Epithelial cell of proximal tubule (primary cell): ENCODE measurements at regions not wholly inside any gene's neighbourhood (a gene's known extent, or its start where the extent isn't known, plus 50 kb on each side); places are given as distances from the start of the nearest gene placed in this dataset.

Source experiments
- DNase-seq: peaks from one replicate; pipeline ENCODE4 v3.0.0-alpha.2; 2011; ENCODE audit warnings: low read depth
- H3K4me3 ChIP-seq: 2 replicates; pipeline ENCODE4 v1.5.1; 2011; ENCODE audit warnings: low read depth, mild to moderate bottlenecking, low read length
- TF ChIP-seq, protein P1 (sequence below): conservative IDR thresholded peaks from 2 replicates; pipeline ENCODE4 v1.5.1; 2012; ENCODE audit warnings: low read depth, mild to moderate bottlenecking, low read length

DNA sequence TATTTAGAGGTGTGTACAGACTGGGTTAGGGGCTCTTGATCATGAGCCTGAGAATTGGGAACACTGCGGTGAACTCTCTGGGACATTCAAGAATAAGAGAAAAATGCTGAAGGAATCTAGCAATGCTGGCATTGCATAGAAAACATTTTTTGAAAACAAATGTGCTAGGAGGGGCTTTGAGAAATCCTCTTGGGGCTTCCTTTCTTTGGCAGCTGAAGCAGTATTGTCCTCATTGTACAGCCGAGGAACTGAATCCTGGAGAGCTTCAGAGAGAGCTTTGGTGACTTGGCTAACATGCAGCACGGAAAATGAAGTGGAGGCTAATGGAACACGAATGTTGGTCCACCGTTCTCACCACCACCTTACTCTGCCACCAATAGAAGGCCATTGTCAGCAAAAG is 107.3 kb upstream of the EFEMP1 start:
- no peak overlapping the region for H3K4me3 ChIP-seq
- TF ChIP-seq, protein P1, sequence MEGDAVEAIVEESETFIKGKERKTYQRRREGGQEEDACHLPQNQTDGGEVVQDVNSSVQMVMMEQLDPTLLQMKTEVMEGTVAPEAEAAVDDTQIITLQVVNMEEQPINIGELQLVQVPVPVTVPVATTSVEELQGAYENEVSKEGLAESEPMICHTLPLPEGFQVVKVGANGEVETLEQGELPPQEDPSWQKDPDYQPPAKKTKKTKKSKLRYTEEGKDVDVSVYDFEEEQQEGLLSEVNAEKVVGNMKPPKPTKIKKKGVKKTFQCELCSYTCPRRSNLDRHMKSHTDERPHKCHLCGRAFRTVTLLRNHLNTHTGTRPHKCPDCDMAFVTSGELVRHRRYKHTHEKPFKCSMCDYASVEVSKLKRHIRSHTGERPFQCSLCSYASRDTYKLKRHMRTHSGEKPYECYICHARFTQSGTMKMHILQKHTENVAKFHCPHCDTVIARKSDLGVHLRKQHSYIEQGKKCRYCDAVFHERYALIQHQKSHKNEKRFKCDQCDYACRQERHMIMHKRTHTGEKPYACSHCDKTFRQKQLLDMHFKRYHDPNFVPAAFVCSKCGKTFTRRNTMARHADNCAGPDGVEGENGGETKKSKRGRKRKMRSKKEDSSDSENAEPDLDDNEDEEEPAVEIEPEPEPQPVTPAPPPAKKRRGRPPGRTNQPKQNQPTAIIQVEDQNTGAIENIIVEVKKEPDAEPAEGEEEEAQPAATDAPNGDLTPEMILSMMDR = no peak

DNA sequence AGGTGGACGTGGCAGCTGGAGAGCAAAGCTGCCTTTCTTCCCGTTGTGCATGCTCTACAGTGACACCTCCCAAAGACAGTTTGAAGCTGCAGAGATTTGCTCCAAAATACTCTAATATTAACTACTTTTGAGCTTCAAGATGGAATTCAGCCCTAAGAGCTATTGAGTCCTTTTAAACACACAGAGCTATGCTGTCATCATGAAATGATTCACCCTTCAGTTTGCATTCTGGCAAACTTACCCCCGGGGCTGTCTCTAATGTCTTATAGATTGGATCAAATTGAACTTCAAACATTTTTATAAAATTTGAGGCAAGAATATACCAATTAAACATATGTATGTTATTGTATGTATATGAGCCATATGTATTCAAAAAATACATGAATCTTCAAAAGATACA is 110.7 kb upstream of the EFEMP1 start:
- no peak for DNase-seq
- TF ChIP-seq, protein P1 = no peak
- no peak overlapping the region for H3K4me3 ChIP-seq

More for the DNA sequence above, 107.3 kb upstream of the EFEMP1 start:
- no peak for DNase-seq

DNA sequence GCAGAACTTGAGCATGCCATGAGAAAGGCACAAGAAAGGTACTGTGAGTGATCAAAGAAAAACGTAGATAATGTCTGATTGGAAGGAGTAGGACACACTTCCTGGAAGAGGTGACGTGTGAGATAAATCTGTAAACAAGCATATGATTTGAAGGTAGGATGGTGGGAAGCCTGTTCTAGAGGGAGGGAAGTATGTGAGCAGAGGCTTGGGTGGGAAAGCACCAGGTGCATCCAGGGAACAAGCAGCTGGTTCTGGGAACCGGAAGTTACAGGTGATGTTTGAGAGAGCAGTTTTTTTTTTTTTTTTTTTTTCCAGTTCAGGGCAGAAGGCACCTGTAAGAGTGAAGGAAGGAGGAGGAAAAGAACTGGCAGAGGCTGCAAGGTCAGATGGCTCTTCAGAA is 116.6 kb upstream of the EFEMP1 start:
- H3K4me3 ChIP-seq = no peak overlapping the region
- TF ChIP-seq, protein P1 = no peak
- no peak for DNase-seq

DNA sequence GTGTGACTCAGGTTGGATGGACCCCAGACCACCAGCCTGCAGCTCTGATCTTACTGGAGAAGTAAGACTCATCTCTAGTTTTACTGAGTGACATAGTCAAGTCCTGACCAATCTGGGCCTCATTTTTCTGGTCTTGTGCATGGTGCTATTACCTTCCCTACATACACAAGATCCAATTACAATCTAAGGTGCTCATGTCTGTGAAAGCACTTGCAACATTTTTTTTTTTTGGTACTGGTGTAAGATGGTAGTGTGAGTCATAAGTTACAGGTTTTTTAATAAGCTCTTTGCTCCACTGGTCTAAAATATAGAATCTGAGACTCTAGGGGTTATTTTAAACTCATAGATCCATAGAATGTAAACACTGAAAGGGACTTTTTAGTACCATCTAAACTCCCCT is 117.3 kb upstream of the EFEMP1 start:
- no peak overlapping the region for H3K4me3 ChIP-seq
- DNase-seq = no peak
- TF ChIP-seq, protein P1 = no peak

DNA sequence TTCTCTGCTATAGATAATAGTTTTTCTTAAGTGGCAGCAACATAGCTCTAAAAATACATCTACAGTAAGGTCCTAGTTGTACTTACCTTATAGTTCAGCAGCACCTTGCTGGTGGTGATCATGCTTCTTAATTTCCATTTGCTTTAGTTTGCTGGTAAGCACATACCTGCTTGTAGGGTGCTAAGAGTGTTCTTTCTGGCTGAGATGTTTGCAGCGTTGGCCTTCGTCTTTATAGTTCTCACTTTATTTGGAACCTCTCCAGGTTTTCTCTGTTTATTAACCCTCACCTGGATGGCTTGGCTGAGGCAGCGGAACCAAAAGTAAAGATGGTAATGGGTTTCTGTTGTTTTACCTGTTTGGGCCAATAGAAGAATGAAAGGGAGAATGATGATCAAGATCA is 123.6 kb upstream of the EFEMP1 start:
- no peak overlapping the region for H3K4me3 ChIP-seq
- TF ChIP-seq, protein P1 = no peak
- DNase-seq = no peak

DNA sequence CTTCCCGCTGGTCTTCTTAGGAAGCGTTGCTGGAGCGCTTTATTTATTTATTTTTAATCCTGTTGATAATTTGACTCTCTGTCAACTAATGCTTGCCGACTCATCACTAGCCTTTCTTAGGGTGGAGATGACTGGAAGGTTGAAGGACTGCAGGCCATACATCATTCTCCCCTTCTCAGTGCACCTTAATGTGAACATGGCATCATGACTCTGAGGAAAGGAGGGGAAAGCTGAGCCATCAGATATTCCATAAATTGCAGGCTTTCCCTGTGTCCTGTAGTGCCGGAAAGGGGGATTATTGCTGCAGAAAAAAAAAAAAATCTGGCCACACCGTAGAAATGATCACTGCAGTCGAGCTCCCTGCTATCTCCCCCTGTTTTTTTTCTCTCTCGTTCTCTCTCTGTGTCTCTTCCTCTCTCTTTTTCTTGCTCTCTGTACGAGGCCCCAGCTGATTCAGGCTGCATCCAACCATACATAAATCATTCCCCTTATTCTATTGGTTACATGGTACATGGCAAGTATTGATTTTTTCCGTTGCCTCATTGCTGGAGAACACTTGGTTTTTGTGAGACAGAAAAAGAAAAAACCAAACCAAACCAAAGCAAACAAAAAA is 125.8 kb upstream of the EFEMP1 start:
- TF ChIP-seq, protein P1 = no peak
- no peak for DNase-seq
- H3K4me3 ChIP-seq = no peak overlapping the region

DNA sequence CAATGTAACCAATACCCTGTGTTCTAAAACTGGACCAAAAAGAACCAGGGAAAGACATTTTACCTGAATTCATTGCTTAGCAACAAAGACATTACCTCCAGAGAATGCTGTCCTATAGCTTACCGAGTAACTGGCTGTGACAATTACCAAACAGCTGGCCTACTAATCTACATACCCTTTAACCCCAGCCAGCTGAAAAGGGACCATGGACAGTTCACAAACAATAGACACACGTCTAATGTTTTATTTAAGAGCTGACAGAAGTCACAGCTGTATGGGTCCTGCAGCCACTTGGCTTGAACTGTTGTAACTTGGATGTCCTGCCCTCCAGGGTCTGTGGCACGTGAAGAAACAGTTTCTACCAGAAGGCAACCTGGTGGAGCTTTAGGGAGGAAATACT is 130.1 kb upstream of the EFEMP1 start:
- no peak overlapping the region for H3K4me3 ChIP-seq
- TF ChIP-seq, protein P1 = no peak
- no peak for DNase-seq
